ENCODE measurements at regions not wholly inside any gene's neighbourhood (a gene's known extent, or its start where the extent isn't known, plus 50 kb on each side); places are given as distances from the start of the nearest gene placed in this dataset.

- no peak for TF ChIP-seq CTCF (IDR thresholded peaks at IDR 0.05)
- TF ChIP-seq POLR2AphosphoS5 (IDR thresholded peaks at IDR 0.05), result no peak
These were observed 1062.5 kb downstream of the ADGRL3 start for GRCh38 chr4:62262676-62263075.
